GM18951 (cell line): ENCODE measurements at regions not wholly inside any gene's neighbourhood (a gene's known extent, or its start where the extent isn't known, plus 50 kb on each side); places are given as distances from the start of the nearest gene placed in this dataset.

Source experiments
- POLR2A ChIP-seq: IDR thresholded peaks from 4 replicates; pipeline ENCODE4 v1.6.1; 2011; ENCODE audit warnings: mild to moderate bottlenecking; ENCODE audit not compliant: insufficient read length, insufficient read depth; ENCODE audit errors: extremely low read depth
- in situ Hi-C: fragments of 300-500 bp; cut with MboI; formaldehyde crosslinking; loops from one replicate; pipeline ENCODE4 v1.12.0; 2022; ENCODE audit warnings: low sequenced_read_pairs, mixed read lengths, inconsistent platforms; ENCODE audit not compliant: unreplicated experiment

DNA sequence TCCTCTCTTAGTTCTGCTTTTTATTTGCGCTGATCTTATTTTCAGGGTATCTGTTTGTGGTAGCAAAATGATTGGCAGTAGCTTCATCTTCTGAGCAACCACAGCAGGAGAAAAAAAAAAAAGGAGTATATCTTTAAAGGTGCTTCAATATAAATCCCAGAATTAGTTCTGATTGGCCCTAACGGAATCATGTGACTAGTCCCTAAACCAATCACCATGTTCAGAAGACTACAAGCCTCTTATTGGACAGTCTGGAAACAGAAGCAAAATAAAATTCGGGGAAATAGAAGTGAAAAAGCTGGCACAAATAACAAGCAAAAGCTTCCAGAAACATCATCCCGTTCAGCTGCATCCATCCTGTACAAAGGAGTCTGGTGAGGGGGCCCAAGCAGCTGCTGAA is 49.9 kb upstream of the PTPRO start:
- in situ Hi-C loops = loop anchor here (10.0 kb wide), 1 partner anchor 252 kb away; no protein-coding TSS in a partner anchor

More for the DNA sequence above, 49.9 kb upstream of the PTPRO start:
- TF ChIP-seq POLR2A = no peak
